Rectal smooth muscle tissue (tissue), 1 donor: ENCODE measurements at regions not wholly inside any gene's neighbourhood (a gene's known extent, or its start where the extent isn't known, plus 50 kb on each side); places are given as distances from the start of the nearest gene placed in this dataset.

Experiments used
- H3K27ac ChIP-seq: one replicate; pipeline ENCODE4 v1.7.0; 2013; ENCODE audit warnings: low read depth, low read length, inconsistent platforms
- H3K27me3 ChIP-seq: one replicate; pipeline ENCODE4 v1.7.0; 2013; ENCODE audit warnings: low read length; ENCODE audit not compliant: control insufficient read depth, insufficient read depth
- H3K36me3 ChIP-seq: one replicate; pipeline ENCODE4 v1.7.0; 2013; ENCODE audit warnings: low read length; ENCODE audit not compliant: control insufficient read depth, insufficient read depth
- H3K4me1 ChIP-seq: one replicate; pipeline ENCODE4 v1.7.0; 2013; ENCODE audit warnings: low read length; ENCODE audit not compliant: control insufficient read depth, insufficient read depth
- H3K4me3 ChIP-seq: one replicate; pipeline ENCODE4 v1.7.0; 2013; ENCODE audit warnings: low read length
- H3K9ac ChIP-seq: one replicate; pipeline ENCODE4 v1.7.0; 2013; ENCODE audit warnings: low read length

GRCh38 chr3:166955201-166955939 lies 424.7 kb downstream of the ZBBX start:
- H3K9ac ChIP-seq, result no peak overlapping the region
- H3K27ac ChIP-seq, result no peak overlapping the region
- no peaks in the 10 kb centered on the region for H3K36me3 ChIP-seq
- H3K4me3 ChIP-seq, result no peak overlapping the region
- no peaks in the 10 kb centered on the region for H3K27me3 ChIP-seq
- no peaks in the 10 kb centered on the region for H3K4me1 ChIP-seq

- no peak overlapping the region for H3K27ac ChIP-seq
- H3K4me1 ChIP-seq, result no peaks in the 10 kb centered on the region
- H3K4me3 ChIP-seq, result no peak overlapping the region
- H3K27me3 ChIP-seq, result no peaks in the 10 kb centered on the region
- H3K9ac ChIP-seq, result no peak overlapping the region
- H3K36me3 ChIP-seq, result no peaks in the 10 kb centered on the region
These were observed 445.2 kb downstream of the ZBBX start for GRCh38 chr3:166934879-166935278.

GRCh38 chr3:166917437-166917836 lies 462.7 kb downstream of the ZBBX start:
- Histone ChIP-seq H3K9ac (no peak overlapping the region), H3K27me3 (no peaks in the 10 kb centered on the region), H3K4me3 (no peak overlapping the region), H3K27ac (no peak overlapping the region), H3K36me3 (no peaks in the 10 kb centered on the region), H3K4me1 (no peaks in the 10 kb centered on the region)

GRCh38 chr3:166902374-166902773 lies 477.7 kb downstream of the ZBBX start:
- Histone ChIP-seq H3K9ac (no peak overlapping the region), H3K27ac (no peak overlapping the region), H3K27me3 (no peaks in the 10 kb centered on the region), H3K36me3 (no peaks in the 10 kb centered on the region), H3K4me3 (no peak overlapping the region), H3K4me1 (no peaks in the 10 kb centered on the region)

GRCh38 chr3:166900866-166901577 lies 479.1 kb downstream of the ZBBX start:
- no peaks in the 10 kb centered on the region for H3K27me3 ChIP-seq
- H3K36me3 ChIP-seq, result no peaks in the 10 kb centered on the region
- H3K4me1 ChIP-seq, result no peaks in the 10 kb centered on the region
- no peak overlapping the region for H3K9ac ChIP-seq
- no peak overlapping the region for H3K27ac ChIP-seq
- no peak overlapping the region for H3K4me3 ChIP-seq

- no peak overlapping the region for H3K27ac ChIP-seq
- no peak overlapping the region for H3K4me3 ChIP-seq
- no peaks in the 10 kb centered on the region for H3K36me3 ChIP-seq
- no peaks in the 10 kb centered on the region for H3K27me3 ChIP-seq
- H3K4me1 ChIP-seq, result no peaks in the 10 kb centered on the region
- no peak overlapping the region for H3K9ac ChIP-seq
These were observed 482.3 kb downstream of the ZBBX start for GRCh38 chr3:166897811-166898210.

- no peaks in the 10 kb centered on the region for H3K36me3 ChIP-seq
- no peak overlapping the region for H3K4me3 ChIP-seq
- no peak overlapping the region for H3K9ac ChIP-seq
- H3K27me3 ChIP-seq, result no peaks in the 10 kb centered on the region
- H3K4me1 ChIP-seq, result no peaks in the 10 kb centered on the region
- H3K27ac ChIP-seq, result no peak overlapping the region
These were observed 490.9 kb downstream of the ZBBX start for GRCh38 chr3:166889241-166889640.

GRCh38 chr3:166879661-166880060 lies 500.4 kb downstream of the ZBBX start:
- Histone ChIP-seq H3K4me1 (no peaks in the 10 kb centered on the region), H3K27me3 (no peaks in the 10 kb centered on the region), H3K36me3 (no peaks in the 10 kb centered on the region), H3K4me3 (no peak overlapping the region), H3K9ac (no peak overlapping the region), H3K27ac (no peak overlapping the region)

- no peak overlapping the region for H3K27ac ChIP-seq
- no peaks in the 10 kb centered on the region for H3K27me3 ChIP-seq
- H3K36me3 ChIP-seq, result no peaks in the 10 kb centered on the region
- no peaks in the 10 kb centered on the region for H3K4me1 ChIP-seq
- H3K4me3 ChIP-seq, result no peak overlapping the region
- no peak overlapping the region for H3K9ac ChIP-seq
These were observed 502.1 kb downstream of the ZBBX start for GRCh38 chr3:166877971-166878370.

GRCh38 chr3:166864473-166865467 lies 515.3 kb downstream of the ZBBX start:
- H3K4me3 ChIP-seq, result no peak overlapping the region
- no peaks in the 10 kb centered on the region for H3K4me1 ChIP-seq
- H3K9ac ChIP-seq, result no peak overlapping the region
- no peaks in the 10 kb centered on the region for H3K36me3 ChIP-seq
- no peak overlapping the region for H3K27ac ChIP-seq
- no peaks in the 10 kb centered on the region for H3K27me3 ChIP-seq

- Histone ChIP-seq H3K27me3 (no peaks in the 10 kb centered on the region), H3K4me3 (no peak overlapping the region), H3K4me1 (no peaks in the 10 kb centered on the region), H3K27ac (no peak overlapping the region), H3K9ac (no peak overlapping the region), H3K36me3 (no peaks in the 10 kb centered on the region)
These were observed 519.9 kb downstream of the ZBBX start for GRCh38 chr3:166860217-166860616.

GRCh38 chr3:166844329-166844728 lies 535.8 kb downstream of the ZBBX start:
- no peaks in the 10 kb centered on the region for H3K4me1 ChIP-seq
- no peak overlapping the region for H3K9ac ChIP-seq
- no peak overlapping the region for H3K4me3 ChIP-seq
- H3K27me3 ChIP-seq, result no peaks in the 10 kb centered on the region
- no peak overlapping the region for H3K27ac ChIP-seq
- H3K36me3 ChIP-seq, result no peaks in the 10 kb centered on the region
